Right ventricle myocardium inferior (tissue), 1 donor: ENCODE measurements at regions not wholly inside any gene's neighbourhood (a gene's known extent, or its start where the extent isn't known, plus 50 kb on each side); places are given as distances from the start of the nearest gene placed in this dataset.

Experiments
- ATAC-seq: fragments of 200-7000 bp; cut with Tn5 transposase; one replicate; pipeline ENCODE4 v1.9.1; 2020; ENCODE audit warnings: mild to moderate bottlenecking, moderate library complexity
- DNase-seq: peaks from one replicate; pipeline ENCODE4 v3.0.0; 2021; ENCODE audit errors: missing footprints
- intact Hi-C: fragments of 100-400 bp; cut with DNase I; formaldehyde crosslinking; loops from one replicate; pipeline ENCODE4 v1.11.0; 2022
- donor health status: DM: no; HTN: yes; CAD: no; lungs with severe emphysema.

DNA sequence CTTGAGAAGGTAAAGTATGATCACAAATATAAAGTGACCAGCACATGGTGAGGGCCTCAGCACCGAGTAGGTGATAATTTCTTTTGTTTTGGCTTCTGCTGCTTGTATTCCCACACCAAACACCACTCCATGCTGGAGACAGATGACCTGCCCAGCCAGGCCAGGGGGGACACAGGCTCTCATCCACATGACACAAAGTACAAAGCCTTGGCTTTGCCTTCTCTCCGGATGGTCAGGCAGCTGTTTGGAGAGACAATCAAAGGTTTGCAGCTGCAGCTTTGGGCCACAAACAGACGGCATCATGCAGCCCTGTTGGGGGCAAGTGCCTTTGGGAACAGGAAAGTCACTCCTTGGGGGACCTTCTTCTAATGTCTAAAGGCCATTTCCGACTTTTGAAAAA, 226.2 kb upstream of the KLF4 start:
- intact Hi-C loops, result no loop called here
- DNase-seq, result no peak
- ATAC-seq, result no peak

DNA sequence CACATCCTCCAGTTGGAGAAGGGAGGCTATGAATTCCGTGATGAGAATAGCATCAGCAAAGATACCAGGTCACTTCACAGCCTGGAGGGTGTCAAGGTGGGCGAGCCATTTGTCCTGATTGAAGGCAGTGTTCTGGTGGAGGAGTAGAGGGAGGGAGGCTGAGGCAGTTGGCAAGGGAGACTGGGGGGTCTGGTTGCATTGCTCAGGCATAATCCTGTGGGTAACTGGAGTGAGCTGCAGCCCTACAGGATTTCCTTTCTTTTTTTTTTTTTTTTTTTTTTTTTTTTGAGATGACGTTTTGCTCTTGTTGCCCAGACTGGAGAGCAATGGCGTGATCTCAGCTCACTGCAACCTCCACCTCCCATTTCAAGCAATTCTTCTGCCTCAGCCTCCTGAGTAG, 223.9 kb upstream of the KLF4 start:
- intact Hi-C loops, result no loop called here

DNA sequence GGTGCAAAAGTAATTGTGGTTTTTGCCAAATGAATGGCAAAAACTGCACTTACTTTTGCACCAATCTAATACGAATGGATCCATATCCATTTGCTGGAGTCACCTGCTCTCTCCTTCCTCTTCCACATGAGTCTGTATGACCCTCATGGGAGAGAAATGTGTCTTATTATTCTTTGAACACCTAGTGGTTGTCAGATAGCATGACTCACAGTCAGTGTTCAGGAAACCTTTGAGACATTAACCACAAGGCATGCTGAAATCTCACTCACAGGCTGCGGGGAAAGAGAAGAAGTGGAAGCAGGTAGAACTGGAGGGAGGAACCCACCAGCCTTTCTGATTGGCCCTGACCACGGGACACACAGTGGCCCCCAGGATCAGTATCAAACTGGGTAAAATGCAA, 222.8 kb upstream of the KLF4 start:
- DNase-seq, result no peak
- intact Hi-C loops, result no loop called here
- no peak for ATAC-seq

More for the DNA sequence above, 223.9 kb upstream of the KLF4 start:
- no peak for ATAC-seq
- no peak for DNase-seq

DNA sequence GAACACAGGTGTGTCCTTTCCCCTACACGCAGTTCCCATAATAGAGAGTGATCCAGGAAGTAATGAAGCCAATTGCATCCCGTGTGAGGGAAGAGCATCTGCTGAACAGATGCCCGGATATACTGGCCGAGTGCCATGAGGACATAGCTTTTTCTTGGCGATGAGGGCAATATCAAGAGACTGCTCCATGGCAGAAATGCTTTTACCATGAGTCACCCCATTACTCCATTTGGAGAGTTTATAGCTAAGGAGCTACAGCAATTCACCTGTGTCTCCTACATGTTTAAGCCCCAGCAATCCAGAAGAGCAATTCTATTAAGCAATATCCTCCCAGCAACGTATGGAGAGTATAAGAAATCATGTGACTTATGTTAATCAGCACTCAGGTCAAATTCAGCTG, 222.0 kb upstream of the KLF4 start:
- intact Hi-C loops, result no loop called here
- DNase-seq (no peak), ATAC-seq (no peak)

DNA sequence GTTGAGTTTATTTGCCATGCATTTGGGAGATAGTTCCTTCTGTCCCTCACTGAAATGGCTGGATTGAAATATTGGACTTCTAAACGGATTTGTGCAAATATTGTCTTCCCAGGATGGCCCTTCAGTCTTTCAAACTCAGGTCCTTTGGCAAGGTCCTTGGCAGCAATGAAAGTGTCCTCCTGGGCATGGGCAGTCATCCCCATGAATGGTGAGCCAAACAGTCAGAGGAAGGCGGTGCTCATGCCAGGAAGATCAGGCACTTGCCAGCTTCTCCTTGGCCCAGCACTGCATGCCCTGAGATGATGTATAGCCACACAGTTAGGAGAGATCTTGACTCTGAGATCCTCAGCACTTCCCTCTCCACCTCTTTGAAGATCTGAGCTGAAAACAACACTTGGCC, 221.4 kb upstream of the KLF4 start:
- intact Hi-C loops, result no loop called here
- DNase-seq, result no peak

DNA sequence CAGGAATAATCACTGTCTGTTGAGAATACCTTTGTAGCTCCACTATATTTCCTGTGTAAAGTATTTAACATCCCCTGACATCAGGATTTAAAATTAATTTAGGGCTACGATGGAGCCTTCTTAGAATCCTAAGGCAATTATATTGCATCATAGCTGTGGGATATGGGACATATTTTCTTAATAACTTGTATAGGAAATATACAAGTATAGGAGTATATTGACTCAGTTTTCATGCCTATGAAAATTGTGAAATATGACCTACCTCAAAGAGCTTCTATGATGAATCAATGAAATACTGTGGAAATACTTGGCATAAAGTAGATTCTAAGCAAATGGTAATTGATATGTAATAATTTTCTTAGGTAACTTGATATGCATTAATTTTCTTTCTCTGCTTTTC, 221.0 kb upstream of the KLF4 start:
- no peak for ATAC-seq
- DNase-seq, result no peak
- intact Hi-C loops, result no loop called here

More for the DNA sequence above, 221.4 kb upstream of the KLF4 start:
- no peak for ATAC-seq

DNA sequence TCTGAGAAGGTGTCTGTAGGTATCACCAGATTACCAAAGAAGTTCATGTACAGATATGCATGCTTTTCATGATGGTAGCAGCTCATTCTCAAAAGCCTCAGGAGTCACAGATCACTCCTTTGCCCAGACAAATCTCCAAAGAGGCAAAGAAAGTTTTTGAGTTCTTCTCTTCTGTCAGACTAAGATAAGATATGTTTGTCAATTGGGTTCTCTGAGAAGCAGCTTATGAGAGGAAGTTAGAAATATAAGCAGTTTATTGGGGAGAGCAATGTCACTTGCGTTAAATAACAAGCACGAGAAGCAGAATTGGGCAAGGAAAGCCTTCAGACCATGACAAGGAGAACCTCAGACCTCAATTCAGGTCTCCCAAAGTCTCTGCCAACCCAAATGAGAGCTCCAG, 219.2 kb upstream of the KLF4 start:
- intact Hi-C loops, result no loop called here
- no peak for ATAC-seq
- DNase-seq, result no peak

DNA sequence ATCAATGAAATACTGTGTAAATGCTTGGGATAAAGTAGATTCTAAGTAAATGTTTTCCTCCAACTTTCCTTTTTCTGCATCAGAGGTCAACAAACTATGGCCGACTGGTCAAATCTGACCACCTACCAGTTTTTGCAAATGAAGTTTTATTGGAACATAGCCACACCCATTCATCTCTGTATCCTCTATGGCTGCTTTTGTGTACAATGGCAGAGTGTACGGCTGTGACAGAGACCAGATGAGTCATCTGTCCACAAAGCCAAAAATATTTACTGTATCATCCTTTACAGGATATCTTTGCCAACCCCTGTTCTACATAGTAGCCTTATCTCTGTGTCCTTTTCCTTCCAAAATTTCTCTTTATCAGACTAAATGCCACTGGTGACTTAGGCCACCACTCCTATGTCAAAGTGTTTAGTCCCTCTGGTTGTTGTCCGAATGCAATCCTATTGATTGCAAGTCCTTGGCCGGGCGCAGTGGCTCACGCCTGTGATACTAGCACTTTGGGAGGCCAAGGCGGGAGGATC, 218.4 kb upstream of the KLF4 start:
- ATAC-seq (peak; percentile 67), DNase-seq (peak; percentile 77)
- intact Hi-C loops, result no loop called here

DNA sequence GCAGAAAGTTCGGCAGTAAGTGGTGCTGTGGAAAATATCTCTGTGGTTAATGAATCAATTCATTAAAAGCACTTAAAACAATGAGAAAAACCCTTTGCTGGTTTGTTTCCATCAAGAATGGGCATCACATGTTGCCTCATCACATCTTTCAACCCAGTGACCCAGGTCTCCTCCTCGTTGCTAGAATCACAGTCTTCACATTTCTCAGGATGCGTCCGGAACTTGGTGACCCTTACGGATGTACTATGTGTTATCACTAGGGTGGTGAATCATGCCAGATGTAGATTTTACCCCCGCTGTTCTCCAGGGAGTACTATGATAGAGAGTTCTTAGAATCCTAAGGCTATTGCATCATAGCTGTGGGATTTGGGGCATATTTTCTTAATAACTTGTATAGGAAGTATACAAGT, 217.9 kb upstream of the KLF4 start:
- ATAC-seq (peak; percentile 54), DNase-seq (no peak)
- intact Hi-C loops, result no loop called here

DNA sequence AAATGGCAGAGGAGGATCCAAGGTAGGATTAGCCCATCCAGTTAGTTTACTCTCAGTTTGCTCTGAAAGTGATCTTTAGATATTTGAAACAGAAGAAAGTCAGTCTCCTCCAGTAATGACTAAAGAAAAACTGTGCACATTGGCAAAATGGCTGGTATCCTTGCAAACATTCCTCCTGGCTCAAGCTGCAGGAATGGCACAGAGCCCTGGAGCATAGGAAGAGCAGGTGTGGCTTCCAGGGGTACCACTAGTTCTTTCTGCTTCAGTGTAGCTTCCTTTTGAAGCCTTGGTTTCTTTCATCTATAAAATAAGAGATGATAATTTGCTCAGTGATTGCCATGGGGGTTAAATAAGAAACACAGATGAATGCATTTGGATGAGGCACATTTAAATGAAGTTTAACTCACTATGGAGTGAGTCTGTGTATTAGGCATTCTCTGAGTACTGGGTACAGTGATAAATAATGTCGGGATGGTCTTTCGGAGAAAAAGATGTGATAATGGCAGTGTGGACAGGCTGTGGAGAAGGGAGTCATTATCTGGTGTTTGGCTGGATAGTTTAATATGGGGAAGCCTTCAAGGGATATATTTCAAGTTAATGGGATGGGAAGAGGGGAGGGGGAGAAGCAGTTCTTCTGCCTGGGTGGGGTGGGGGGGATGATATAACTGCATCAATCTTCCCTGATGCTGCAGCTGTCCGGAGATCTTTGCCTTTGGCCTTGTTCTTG, 217.3 kb upstream of the KLF4 start:
- intact Hi-C loops, result no loop called here
- DNase-seq, result no peak
- ATAC-seq, result no peak

DNA sequence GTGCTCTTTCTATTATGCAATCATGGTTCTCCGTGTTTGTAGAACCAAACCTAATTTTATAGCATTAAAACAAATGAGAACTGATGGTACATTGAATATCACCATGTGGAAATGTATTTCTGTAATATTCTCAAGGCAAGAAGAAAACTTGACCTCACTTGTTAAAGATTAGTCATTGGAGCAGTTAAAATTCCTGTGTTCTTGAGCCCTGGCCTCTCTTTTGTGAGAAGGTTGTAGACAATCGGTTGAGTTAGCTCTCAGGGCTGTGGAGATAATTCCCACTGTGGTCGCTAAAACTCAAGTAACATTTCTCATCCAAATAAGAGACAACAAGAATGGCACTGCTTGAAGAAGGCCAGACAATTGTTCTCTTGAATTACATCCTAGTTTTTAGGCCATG, 216.0 kb upstream of the KLF4 start:
- DNase-seq (no peak), ATAC-seq (no peak)
- intact Hi-C loops, result no loop called here

DNA sequence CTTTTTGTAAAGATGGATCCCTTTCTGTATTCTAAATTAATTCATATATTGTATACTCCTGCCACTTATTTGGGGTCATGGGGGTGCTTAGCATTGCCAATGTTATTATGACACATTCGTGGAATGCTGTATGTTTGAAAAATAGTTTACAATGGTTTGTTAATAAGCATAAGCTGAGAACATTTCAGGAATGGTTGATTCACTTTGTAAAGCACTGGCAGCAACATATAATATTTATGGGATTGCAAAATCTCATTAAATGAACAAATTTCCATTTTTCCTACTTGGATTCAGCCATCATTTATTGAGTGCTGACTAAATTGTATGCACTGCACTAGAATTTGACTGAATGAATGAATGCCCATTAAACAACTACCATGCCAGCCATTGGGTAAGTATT, 215.2 kb upstream of the KLF4 start:
- no peak for DNase-seq
- intact Hi-C loops, result no loop called here
- no peak for ATAC-seq

DNA sequence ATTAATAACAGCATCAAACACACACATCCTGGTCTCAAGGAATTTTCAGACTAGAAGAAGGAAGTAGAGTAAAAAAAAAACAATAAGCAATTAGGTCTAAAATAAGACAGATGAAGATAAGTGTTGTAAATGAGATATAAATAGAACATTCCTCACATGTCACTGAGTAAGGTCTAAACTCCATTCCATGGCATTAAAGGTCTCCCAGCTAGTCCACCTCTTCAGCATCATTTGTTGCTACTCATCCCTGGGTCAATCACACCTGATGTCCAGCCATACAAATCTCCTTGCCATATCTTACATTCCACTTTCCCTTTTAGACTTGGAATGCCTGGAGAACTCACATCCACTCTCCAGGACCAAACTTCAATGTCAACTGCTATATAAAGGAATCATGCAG, 214.1 kb upstream of the KLF4 start:
- intact Hi-C loops, result no loop called here
- ATAC-seq, result no peak

DNA sequence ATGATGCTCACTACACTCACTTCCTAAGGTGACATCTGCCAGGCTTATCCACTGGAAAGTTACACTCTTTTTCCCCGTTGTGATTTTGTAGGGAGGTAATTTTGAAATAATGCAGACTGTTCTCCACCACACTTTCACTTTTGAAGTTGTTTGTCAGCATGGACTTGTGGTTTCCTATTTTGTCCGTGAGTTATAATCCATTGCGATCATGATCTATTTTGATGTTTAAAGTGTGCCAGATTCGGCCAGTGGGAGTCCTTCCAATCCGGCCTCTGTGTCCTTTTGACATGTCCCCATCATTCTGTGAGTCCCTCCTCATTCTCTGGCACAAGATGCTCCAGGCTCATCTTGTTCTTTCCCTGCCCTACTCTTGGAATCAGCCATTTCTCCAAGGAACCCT, 211.3 kb upstream of the KLF4 start:
- no peak for ATAC-seq

More for the DNA sequence above, 214.1 kb upstream of the KLF4 start:
- no peak for DNase-seq

DNA sequence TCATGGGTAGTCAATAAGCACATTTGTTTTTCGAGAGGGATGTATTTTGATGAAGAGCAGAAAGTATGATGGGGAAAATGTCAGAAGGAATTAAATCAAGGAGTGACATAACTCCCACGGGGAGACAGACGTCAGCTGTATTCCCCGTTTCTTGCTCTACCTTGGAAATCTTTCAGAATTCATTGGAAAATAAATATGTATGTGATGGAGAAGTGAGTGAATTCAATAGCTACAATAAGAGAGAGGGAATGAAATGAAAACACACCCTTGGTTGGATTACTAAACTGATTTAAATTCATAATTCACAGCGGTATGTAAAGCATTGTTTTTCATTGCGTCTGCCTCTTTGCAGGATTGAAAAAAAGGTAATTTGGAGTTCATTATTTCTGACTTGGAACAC, 209.7 kb upstream of the KLF4 start:
- ATAC-seq, result no peak
- DNase-seq, result no peak
- intact Hi-C loops, result no loop called here

More for the DNA sequence above, 211.3 kb upstream of the KLF4 start:
- intact Hi-C loops, result no loop called here
- no peak for DNase-seq

DNA sequence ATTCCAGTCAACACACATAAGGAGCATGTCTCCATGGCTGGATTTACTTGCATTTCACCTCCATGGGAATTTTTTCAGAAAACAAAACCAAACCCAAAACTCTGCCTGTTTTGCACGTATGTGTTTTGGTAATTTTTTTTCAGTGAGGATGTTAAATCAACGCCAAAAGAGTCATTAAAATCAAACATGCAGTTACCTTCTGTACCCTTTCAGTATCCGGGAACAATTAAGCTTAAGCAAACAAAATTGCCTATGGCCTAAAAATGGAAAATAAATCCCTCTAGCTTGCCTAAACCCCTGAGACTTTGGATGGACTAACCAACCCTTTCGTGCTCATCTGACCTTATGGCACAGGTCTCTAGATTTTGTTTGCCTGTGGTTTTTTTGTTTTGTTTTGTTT, 209.2 kb upstream of the KLF4 start:
- no peak for ATAC-seq
- DNase-seq, result no peak
- intact Hi-C loops, result no loop called here

DNA sequence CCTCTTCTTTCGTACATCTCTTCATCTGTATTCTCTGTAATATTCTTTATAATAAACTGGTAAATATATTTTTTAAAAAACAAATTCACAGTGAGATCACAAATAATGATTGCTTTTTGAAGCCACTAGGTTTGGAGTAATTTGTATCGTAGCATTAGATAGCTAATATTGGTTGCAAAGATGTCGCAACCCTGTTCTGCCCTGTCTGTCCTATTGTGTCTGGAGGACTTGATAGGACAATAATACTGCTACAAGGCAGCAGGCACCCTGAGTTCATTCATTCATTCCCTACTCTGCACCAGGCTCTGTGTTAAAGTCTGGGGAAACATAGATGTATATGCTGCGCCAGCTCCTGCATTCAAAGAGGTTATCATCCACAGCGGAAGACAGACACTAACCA, 206.7 kb upstream of the KLF4 start:
- intact Hi-C loops, result no loop called here
- DNase-seq (no peak), ATAC-seq (no peak)

DNA sequence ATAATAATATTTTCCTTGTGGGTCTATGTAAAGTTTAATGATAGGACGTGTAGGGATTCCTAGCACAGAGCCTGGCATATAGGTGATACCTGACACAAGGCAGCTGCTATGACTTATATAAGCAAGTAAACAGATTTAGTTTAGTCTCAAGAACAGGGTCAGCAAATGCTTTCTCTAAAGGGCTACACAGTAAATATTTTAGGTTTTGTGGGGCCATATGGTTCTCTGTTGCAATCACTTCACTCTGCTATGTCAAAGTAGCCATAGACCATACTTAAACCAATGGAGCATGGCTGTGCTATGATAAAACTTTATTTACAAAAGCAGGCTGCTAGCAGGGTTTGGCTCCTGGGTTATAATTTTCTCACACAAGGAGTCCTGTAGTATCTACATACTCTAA, 204.8 kb upstream of the KLF4 start:
- intact Hi-C loops, result no loop called here
- ATAC-seq, result no peak
- no peak for DNase-seq

DNA sequence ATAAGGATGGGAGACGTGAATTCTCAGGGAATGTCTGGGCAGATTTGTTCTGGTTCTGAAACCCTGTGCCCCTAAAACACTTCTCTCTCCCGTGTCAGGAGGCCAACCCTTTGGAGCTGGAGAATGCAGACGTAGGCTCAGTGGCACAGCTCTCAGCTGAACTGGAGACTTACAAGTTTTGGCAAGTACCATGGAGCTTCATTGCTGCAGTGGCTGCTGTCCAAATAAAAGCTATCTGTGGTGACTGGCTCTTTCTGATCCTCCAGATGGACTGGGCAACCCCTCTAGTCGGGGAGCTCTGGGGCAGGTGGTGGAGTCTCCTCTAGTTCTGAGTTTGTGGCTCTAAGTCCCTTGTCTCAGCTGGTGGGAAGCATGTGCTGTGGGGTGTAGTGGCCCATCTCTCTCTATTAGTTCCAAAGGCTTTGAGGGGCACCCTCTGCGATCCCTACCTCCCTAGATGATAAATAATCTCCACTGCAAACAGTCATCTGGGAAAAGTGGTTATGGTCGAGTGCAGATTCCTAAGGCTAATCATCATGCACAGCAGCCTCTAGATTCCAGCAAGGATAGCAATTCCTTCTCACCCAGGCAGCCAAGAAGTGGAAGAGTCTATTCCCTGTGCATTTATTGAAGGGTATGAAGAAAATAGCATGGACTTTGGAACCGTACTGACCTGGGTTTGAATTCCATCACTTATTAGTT, 204.2 kb upstream of the KLF4 start:
- intact Hi-C loops, result no loop called here
- no peak for DNase-seq
- ATAC-seq, result no peak

DNA sequence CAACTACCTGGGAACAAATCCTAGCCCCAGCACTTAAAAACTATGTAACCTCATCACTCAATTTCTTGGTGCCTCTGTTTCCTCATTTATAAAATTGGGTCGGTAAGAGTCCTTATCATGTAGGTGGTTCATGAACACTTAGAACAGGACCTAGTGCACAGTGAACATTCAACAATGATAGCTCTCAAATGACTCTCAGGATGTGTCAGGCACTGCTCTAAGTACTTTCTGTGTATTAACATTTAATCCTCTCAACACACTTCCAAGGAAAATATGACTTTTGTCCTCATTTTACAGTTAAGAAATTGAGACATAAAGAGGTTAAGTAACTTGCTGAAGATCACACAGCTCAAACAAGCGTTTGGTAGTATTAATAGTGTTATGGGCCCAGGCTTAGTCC, 202.1 kb upstream of the KLF4 start:
- intact Hi-C loops, result no loop called here

DNA sequence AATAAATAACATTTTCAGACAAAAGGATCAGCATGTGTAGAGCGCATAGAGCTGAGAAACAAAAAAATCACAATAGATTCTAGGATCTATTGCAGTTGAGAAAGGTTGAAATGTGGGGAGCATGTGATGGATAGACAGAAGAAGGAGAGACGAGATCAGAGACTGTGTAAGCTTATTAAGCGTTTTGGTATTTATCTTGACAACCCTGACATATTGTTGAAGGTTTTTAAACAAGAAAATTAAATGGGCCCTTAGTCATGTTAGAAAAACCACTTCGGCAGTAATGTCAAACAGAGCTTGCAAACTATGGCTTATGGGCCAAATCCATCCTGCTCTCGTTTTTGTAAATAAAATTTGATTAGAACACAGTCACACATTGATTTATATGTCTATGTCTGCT, 200.5 kb upstream of the KLF4 start:
- no peak for DNase-seq
- intact Hi-C loops, result no loop called here
- no peak for ATAC-seq

More for the DNA sequence above, 202.1 kb upstream of the KLF4 start:
- ATAC-seq (no peak), DNase-seq (no peak)
